A549 (cell line): ENCODE measurements at regions not wholly inside any gene's neighbourhood (a gene's known extent, or its start where the extent isn't known, plus 50 kb on each side); places are given as distances from the start of the nearest gene placed in this dataset.
"Not testable (repeated sequence)": the region's sequence is repeated elsewhere in the genome, so short reads cannot be mapped to it uniquely, and the experiment has no call there.

Source experiments
- CBX2 ChIP-seq: fragments of 200-600 bp; sonication (generic); IDR thresholded peaks from 2 replicates; pipeline ENCODE4 v1.6.1; 2016; ENCODE audit warnings: low read depth, mild to moderate bottlenecking, borderline replicate concordance
- CHD2 ChIP-seq: fragments of 150-350 bp; IDR thresholded peaks from 2 replicates; pipeline ENCODE4 v1.6.1; 2014; ENCODE audit warnings: low read length; ENCODE audit not compliant: partially characterized antibody
- CTCF ChIP-seq: fragments of >200 bp; sonication (Bioruptor Twin); formaldehyde crosslinking; IDR thresholded peaks from 3 replicates; pipeline ENCODE4 v1.5.1; 2016
- FOXS1 ChIP-seq: fragments of 250-450 bp; sonication (Bioruptor Pico); IDR thresholded peaks from 2 replicates; pipeline ENCODE4 v1.5.0; 2020; ENCODE audit warnings: mild to moderate bottlenecking, moderate library complexity
- GATA3 ChIP-seq: IDR thresholded peaks from 2 replicates; pipeline ENCODE4 v1.6.1; 2012; ENCODE audit warnings: borderline replicate concordance
- HOXA7 ChIP-seq: fragments of 250-450 bp; sonication (Bioruptor Pico); IDR thresholded peaks from 2 replicates; pipeline ENCODE4 v1.5.0; 2020; ENCODE audit warnings: mild to moderate bottlenecking, moderate library complexity
- MAX ChIP-seq: IDR thresholded peaks from 2 replicates; pipeline ENCODE4 v1.6.1; 2012
- PHF8 ChIP-seq: fragments of 200-600 bp; sonication (generic); IDR thresholded peaks from 2 replicates; pipeline ENCODE4 v1.6.1; 2016; ENCODE audit warnings: low read depth, mild to moderate bottlenecking, antibody characterized with exemption, moderate library complexity, borderline replicate concordance
- POLR2AphosphoS2 ChIP-seq: conservative IDR thresholded peaks from 2 replicates; pipeline ENCODE4 v1.6.1; 2012; ENCODE audit warnings: low read length, improper control_type of control experiment, inconsistent platforms

- TF ChIP-seq CTCF; GATA3; POLR2AphosphoS2; PHF8; CHD2; FOXS1 (CRISPR knock-in tag); MAX; CBX2; HOXA7 (CRISPR knock-in tag): not testable (repeated sequence)
These were observed 435.8 kb upstream of the DEFB115 start for GRCh38 chr20:30821615-30822014.
